ENCODE measurements at regions not wholly inside any gene's neighbourhood (a gene's known extent, or its start where the extent isn't known, plus 50 kb on each side); places are given as distances from the start of the nearest gene placed in this dataset.

DNA sequence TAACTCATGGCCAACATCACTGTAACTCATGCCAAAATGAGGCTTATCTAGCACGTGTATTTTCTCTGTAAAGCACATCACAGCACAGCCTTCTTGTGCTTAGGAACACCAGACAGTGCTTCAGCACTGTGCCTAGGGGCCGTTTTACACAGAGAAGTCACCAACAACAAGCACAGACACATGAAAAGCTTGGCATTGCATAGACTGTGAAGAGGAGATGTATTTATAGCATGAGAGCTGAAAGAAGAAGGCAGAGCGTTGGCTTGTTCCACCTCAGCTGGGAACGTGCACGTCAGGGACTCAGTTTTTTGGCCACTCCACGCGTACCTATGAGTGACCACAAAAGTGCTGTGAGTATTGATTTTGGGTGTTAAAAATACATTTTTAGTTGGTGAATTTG lies 116.3 kb upstream of the SFRP2 start:
- H3K4me3 ChIP-seq: no peak overlapping the region
- H3K79me2 ChIP-seq (replicated peaks; ENCODE audit: insufficient read depth): no peaks in the 10 kb centered on the region
- no peak overlapping the region for H3K4me2 ChIP-seq
- Mint-ChIP-seq H3K27ac (no peak overlapping the region), H3K9me3 (no peaks in the 10 kb centered on the region; the same call in 2 of the 3 replicates), H3K27me3 (ENCODE audit: insufficient read depth, low read depth, poor library complexity) (no peaks in the 10 kb centered on the region), H3K36me3 (ENCODE audit: low read depth) (no peaks in the 10 kb centered on the region), H3K4me1 (peaks cover 15% of the 10 kb centered on the region), H3K4me3 (no peak overlapping the region)
- no peaks in the 10 kb centered on the region for H3F3A ChIP-seq (replicated peaks; ENCODE audit: low read depth)
- H3K27ac ChIP-seq (ENCODE audit: low read depth): no peak overlapping the region
- no peak overlapping the region; the same call in 1 of the 2 replicates for H2AFZ ChIP-seq
- H3K36me3 ChIP-seq (ENCODE audit: insufficient read depth): no peaks in the 10 kb centered on the region
- H3K4me1 ChIP-seq (ENCODE audit: insufficient read depth): peaks cover 10% of the 10 kb centered on the region; the same call in 1 of the 2 replicates
- no peaks in the 10 kb centered on the region for H4K20me1 ChIP-seq (replicated peaks; ENCODE audit: insufficient read depth)
- H3K9me2 ChIP-seq (ENCODE audit: insufficient read depth): peaks cover 12% of the 10 kb centered on the region; the same call in 1 of the 2 replicates
- no peaks in the 10 kb centered on the region for H3K27me3 ChIP-seq (ENCODE audit: insufficient read depth)
- ATAC-seq (no peak), DNase-seq (ENCODE audit: low spot score) (no peak)
- no peak for TF ChIP-seq ZNF331 (CRISPR knock-in tag; IDR thresholded peaks at IDR 0.05; ENCODE audit: low read depth)
- TF ChIP-seq REST (IDR thresholded peaks at IDR 0.05; ENCODE audit: unreplicated experiment): no peak
- no peak for TF ChIP-seq JUNB (IDR thresholded peaks at IDR 0.05; ENCODE audit: unreplicated experiment)

- Histone ChIP-seq H3F3A (replicated peaks; ENCODE audit: low read depth) (no peaks in the 10 kb centered on the region), H3K9me2 (ENCODE audit: insufficient read depth) (peaks cover 12% of the 10 kb centered on the region; the same call in 1 of the 2 replicates), H3K4me1 (ENCODE audit: insufficient read depth) (peaks cover 10% of the 10 kb centered on the region; the same call in 1 of the 2 replicates), H3K79me2 (replicated peaks; ENCODE audit: insufficient read depth) (no peaks in the 10 kb centered on the region), H4K20me1 (replicated peaks; ENCODE audit: insufficient read depth) (no peaks in the 10 kb centered on the region), H2AFZ (no peak overlapping the region), H3K27ac (ENCODE audit: low read depth) (no peak overlapping the region), H3K36me3 (ENCODE audit: insufficient read depth) (no peaks in the 10 kb centered on the region), H3K4me2 (no peak overlapping the region), H3K4me3 (no peak overlapping the region), H3K27me3 (ENCODE audit: insufficient read depth) (no peaks in the 10 kb centered on the region)
- Mint-ChIP-seq H3K36me3 (ENCODE audit: low read depth) (no peaks in the 10 kb centered on the region), H3K4me3 (no peak overlapping the region), H3K27ac (no peak overlapping the region), H3K4me1 (peaks cover 15% of the 10 kb centered on the region), H3K27me3 (ENCODE audit: insufficient read depth, low read depth, poor library complexity) (no peaks in the 10 kb centered on the region), H3K9me3 (no peaks in the 10 kb centered on the region; the same call in 2 of the 3 replicates)
- no peak for ATAC-seq
- DNase-seq (ENCODE audit: low spot score): no peak
- TF ChIP-seq JUNB (IDR thresholded peaks at IDR 0.05; ENCODE audit: unreplicated experiment) (no peak), ZNF462 (CRISPR knock-in tag; IDR thresholded peaks at IDR 0.05) (no peak), ZNF331 (CRISPR knock-in tag; IDR thresholded peaks at IDR 0.05; ENCODE audit: low read depth) (no peak), STAT1 (IDR thresholded peaks at IDR 0.05; ENCODE audit: unreplicated experiment) (no peak), EZH2 (IDR thresholded peaks at IDR 0.05; ENCODE audit: low read depth, unreplicated experiment) (no peak)
- TF ChIP-seq, protein P1, sequence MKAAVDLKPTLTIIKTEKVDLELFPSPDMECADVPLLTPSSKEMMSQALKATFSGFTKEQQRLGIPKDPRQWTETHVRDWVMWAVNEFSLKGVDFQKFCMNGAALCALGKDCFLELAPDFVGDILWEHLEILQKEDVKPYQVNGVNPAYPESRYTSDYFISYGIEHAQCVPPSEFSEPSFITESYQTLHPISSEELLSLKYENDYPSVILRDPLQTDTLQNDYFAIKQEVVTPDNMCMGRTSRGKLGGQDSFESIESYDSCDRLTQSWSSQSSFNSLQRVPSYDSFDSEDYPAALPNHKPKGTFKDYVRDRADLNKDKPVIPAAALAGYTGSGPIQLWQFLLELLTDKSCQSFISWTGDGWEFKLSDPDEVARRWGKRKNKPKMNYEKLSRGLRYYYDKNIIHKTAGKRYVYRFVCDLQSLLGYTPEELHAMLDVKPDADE (IDR thresholded peaks at IDR 0.05): no peak
These were observed 115.1 kb upstream of the SFRP2 start for GRCh38 chr4:153904011-153904410.
